ENCODE measurements at regions not wholly inside any gene's neighbourhood (a gene's known extent, or its start where the extent isn't known, plus 50 kb on each side); places are given as distances from the start of the nearest gene placed in this dataset.

DNA sequence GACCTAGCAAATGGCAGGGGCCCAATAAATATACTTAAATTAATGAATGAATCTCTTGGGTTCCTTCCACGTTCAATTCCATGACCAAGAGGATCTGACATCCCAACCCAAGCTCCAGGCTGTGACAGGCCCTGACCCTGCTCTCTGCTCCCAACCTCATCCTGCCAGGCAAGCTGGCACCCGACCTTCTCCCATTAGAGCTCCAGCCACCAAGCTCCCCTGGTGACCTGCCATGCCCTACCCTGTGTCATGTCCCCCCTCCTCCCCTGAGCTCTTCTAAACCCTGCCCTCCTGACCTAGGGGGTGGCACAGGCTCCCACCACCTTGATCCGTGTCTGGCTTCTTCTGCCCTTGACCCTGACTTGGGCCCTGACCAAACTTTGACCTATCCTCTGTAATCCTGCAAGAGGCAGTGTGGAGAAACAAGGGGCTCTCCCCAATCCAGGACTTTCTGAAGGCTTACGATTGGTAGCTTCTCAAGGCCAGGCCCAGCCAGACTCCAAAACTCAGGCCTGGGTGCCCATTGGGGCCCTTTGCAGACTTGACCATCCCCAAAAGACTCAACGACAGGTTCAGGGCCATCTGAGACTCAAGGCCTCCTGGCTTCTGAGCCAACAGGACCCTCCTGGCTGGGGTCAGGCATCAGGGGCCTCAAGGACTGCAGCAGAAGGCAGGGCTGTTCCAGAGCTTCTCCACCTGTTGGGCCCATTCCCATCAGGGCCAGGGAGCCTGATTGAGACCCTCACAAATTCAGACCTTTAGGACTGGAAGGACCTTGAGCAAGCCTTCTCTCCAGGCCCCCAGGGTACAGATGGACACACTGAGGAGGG, 249.0 kb downstream of the PTPRU start:
- no peak for TF ChIP-seq CSDC2 (CRISPR knock-in tag; IDR thresholded peaks at IDR 0.05)
- TF ChIP-seq SNAI2 (CRISPR knock-in tag; IDR thresholded peaks at IDR 0.05): no peak
- TF ChIP-seq ZFP3 (CRISPR knock-in tag; IDR thresholded peaks at IDR 0.05): no peak
- no peak for TF ChIP-seq ZC3H10 (CRISPR knock-in tag; IDR thresholded peaks at IDR 0.05)
- no peak for TF ChIP-seq ZNF8 (CRISPR knock-in tag; IDR thresholded peaks at IDR 0.05)
- TF ChIP-seq ESRRG (CRISPR knock-in tag; IDR thresholded peaks at IDR 0.05): no peak
- no peak for TF ChIP-seq BACH2 (CRISPR knock-in tag; IDR thresholded peaks at IDR 0.05; ENCODE audit: borderline replicate concordance)
- no peak for TF ChIP-seq ZNF565 (CRISPR knock-in tag; conservative IDR thresholded peaks at IDR 0.05; ENCODE audit: low read depth)
- TF ChIP-seq PPARA (CRISPR knock-in tag; IDR thresholded peaks at IDR 0.05; ENCODE audit: borderline replicate concordance): no peak
- TF ChIP-seq CSRNP3 (CRISPR knock-in tag; IDR thresholded peaks at IDR 0.05): no peak
- TF ChIP-seq TCF4 (CRISPR knock-in tag; IDR thresholded peaks at IDR 0.05; ENCODE audit: borderline replicate concordance): no peak
- no peak for TF ChIP-seq ZNF70 (CRISPR knock-in tag; IDR thresholded peaks at IDR 0.05)
- no peak for TF ChIP-seq ARNTL (CRISPR knock-in tag; IDR thresholded peaks at IDR 0.05; ENCODE audit: borderline replicate concordance, low read depth)
- TF ChIP-seq, protein P1, sequence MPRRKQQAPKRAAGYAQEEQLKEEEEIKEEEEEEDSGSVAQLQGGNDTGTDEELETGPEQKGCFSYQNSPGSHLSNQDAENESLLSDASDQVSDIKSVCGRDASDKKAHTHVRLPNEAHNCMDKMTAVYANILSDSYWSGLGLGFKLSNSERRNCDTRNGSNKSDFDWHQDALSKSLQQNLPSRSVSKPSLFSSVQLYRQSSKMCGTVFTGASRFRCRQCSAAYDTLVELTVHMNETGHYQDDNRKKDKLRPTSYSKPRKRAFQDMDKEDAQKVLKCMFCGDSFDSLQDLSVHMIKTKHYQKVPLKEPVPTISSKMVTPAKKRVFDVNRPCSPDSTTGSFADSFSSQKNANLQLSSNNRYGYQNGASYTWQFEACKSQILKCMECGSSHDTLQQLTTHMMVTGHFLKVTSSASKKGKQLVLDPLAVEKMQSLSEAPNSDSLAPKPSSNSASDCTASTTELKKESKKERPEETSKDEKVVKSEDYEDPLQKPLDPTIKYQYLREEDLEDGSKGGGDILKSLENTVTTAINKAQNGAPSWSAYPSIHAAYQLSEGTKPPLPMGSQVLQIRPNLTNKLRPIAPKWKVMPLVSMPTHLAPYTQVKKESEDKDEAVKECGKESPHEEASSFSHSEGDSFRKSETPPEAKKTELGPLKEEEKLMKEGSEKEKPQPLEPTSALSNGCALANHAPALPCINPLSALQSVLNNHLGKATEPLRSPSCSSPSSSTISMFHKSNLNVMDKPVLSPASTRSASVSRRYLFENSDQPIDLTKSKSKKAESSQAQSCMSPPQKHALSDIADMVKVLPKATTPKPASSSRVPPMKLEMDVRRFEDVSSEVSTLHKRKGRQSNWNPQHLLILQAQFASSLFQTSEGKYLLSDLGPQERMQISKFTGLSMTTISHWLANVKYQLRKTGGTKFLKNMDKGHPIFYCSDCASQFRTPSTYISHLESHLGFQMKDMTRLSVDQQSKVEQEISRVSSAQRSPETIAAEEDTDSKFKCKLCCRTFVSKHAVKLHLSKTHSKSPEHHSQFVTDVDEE (CRISPR knock-in tag; IDR thresholded peaks at IDR 0.05): no peak
- no peak for TF ChIP-seq POU6F1 (CRISPR knock-in tag; IDR thresholded peaks at IDR 0.05; ENCODE audit: borderline replicate concordance, low read depth)

DNA sequence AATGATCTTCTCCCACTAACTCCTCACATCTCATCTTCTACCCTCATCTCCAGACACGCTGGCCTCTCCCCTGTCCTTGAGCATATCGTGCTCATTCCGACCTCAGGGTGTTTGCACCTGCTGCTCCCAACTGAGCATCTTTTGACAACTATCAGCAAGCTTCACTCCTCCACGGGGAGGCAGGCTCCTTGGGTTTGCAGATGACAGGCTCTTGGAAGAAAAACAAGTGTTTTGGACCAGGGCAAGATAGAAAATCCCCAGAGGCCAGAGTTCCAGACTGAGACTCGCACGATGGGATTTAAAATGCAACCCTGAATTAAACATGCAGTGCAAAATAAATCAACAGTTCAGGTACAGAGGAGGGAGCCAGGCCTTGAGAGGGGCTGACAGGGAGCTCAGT, 246.7 kb downstream of the PTPRU start:
- TF ChIP-seq TOX (CRISPR knock-in tag; IDR thresholded peaks at IDR 0.05; ENCODE audit: borderline replicate concordance) (no peak), ZNF70 (CRISPR knock-in tag; IDR thresholded peaks at IDR 0.05) (no peak), ZNF8 (CRISPR knock-in tag; IDR thresholded peaks at IDR 0.05) (no peak)
- TF ChIP-seq, protein P1 (CRISPR knock-in tag; IDR thresholded peaks at IDR 0.05): no peak
- ATAC-seq: no peak

More for the DNA sequence above, 249.0 kb downstream of the PTPRU start:
- ATAC-seq: no peak

- no peak for ATAC-seq
- no peak for TF ChIP-seq ARNTL (CRISPR knock-in tag; IDR thresholded peaks at IDR 0.05; ENCODE audit: borderline replicate concordance, low read depth)
- no peak for TF ChIP-seq ZNF70 (CRISPR knock-in tag; IDR thresholded peaks at IDR 0.05)
- no peak for TF ChIP-seq ZNF8 (CRISPR knock-in tag; IDR thresholded peaks at IDR 0.05)
- TF ChIP-seq GLIS3 (CRISPR knock-in tag; IDR thresholded peaks at IDR 0.05): no peak
- no peak for TF ChIP-seq TCF4 (CRISPR knock-in tag; IDR thresholded peaks at IDR 0.05; ENCODE audit: borderline replicate concordance)
- no peak for TF ChIP-seq POU6F1 (CRISPR knock-in tag; IDR thresholded peaks at IDR 0.05; ENCODE audit: borderline replicate concordance, low read depth)
- TF ChIP-seq RARB (CRISPR knock-in tag; IDR thresholded peaks at IDR 0.05): no peak
- no peak for TF ChIP-seq ZC3H10 (CRISPR knock-in tag; IDR thresholded peaks at IDR 0.05)
- no peak for TF ChIP-seq SNAI2 (CRISPR knock-in tag; IDR thresholded peaks at IDR 0.05)
- TF ChIP-seq TOX (CRISPR knock-in tag; IDR thresholded peaks at IDR 0.05; ENCODE audit: borderline replicate concordance): no peak
- TF ChIP-seq ZFP3 (CRISPR knock-in tag; IDR thresholded peaks at IDR 0.05): no peak
These were observed 245.7 kb downstream of the PTPRU start for GRCh38 chr1:29482064-29482463.
